KG1 (cell line): ENCODE measurements at regions not wholly inside any gene's neighbourhood (a gene's known extent, or its start where the extent isn't known, plus 50 kb on each side); places are given as distances from the start of the nearest gene placed in this dataset.
"Not testable (repeated sequence)": the region's sequence is repeated elsewhere in the genome, so short reads cannot be mapped to it uniquely, and the experiment has no call there.

Experiments used
- DNase-seq: peaks from one replicate; lab custom pipeline; 2025; lab: John Stamatoyannopoulos, UW

DNA sequence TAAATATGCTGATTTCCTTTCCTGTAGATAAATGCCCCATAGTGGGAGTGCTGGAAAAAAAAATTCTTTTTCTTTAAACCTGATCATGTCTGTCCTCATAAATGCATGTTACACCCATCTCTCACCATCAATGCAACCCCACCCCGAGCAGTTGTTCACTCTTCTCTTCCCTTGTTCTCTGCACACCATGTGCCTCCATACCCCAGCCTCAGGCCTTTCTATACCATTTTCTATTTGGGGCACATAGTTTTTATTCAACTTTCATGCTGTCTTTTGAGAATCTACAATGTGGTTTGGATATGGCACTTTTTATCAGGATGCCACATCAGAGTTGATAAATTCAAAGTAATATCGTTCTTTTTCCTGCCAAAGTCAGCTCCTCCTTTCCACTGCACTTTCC lies 202.6 kb downstream of the POTED start:
- DNase-seq: not testable (repeated sequence)

DNA sequence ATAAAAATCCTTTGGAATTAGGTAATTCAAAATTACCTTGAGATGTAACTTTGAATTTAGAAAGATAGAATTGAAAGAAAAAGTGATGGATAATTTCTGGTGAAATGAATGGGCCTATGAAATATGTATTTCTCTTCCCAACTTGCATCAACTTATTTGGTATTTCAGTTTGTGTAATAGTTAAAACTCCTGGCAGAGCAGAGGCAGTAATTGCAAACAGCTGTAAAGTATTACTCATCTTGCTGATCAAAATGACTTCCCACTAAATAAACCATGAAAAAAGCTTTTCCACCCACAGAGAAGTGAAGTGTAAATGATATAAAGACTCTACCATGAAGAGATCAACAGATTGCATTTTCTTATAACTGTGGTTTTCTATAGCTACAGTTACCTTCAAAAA lies 201.0 kb downstream of the POTED start:
- DNase-seq: not testable (repeated sequence)

DNA sequence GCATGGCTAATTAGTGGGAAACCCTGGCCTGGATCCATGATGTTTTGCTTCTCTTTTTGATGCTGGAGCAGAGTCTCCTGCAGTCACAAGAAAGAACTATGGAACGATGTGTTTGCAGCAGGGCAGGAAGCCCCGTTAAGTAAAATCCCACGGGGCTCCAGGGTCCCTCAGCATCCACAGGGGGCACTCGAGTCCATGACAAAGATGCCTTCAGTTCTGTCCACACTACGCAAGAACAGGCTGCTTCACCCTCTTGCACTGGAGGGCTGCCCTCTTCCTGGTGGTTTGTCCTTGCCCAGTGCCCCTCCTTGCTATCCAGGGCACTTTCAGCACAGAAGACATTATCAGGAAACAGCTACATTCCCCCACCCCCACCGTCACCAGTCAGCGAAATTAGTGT lies 196.9 kb downstream of the POTED start:
- not testable (repeated sequence) for DNase-seq

DNA sequence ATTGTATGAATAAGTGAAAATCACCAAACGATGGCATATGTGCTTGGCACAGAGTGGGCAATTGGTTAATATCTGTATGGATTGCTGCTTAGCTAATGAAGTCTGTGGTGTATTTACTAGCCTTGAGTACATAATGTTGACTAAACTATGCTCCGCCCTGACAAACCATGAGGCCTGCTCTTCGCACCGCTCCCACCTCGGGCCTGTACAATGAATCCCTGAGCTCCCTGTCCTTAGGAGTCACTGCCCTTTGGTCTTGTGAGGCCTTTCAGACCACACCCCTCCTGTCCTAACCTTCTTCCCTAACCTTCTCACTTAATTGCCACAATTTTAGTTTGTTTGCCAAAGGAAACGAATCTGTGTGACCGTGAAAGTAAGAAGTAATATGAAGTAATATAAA lies 193.2 kb downstream of the POTED start:
- not testable (repeated sequence) for DNase-seq
